K562 (cell line): ENCODE measurements at regions not wholly inside any gene's neighbourhood (a gene's known extent, or its start where the extent isn't known, plus 50 kb on each side); places are given as distances from the start of the nearest gene placed in this dataset.

ENCODE experiments used
- ATAC-seq: fragments of 200-7000 bp; cut with Tn5 transposase; 3 replicates; pipeline ENCODE4 v1.9.1; 2020; ENCODE audit warnings: moderate library complexity
- BruUV-seq: library from RNA; stranded (reverse); fragments of 400-500 nt; replicated peaks from 2 replicates; lab custom pipeline; 2021; lab: Mats Ljungman, UMichigan
- CTCF ChIA-PET: fragments of 300-600 bp; formaldehyde crosslinking; extraction: SDS; loops from one replicate; lab custom pipeline; 2021; ENCODE audit warnings: low intra/inter-chr PET ratio; lab: Yijun Ruan, JAX
- POLR2A ChIA-PET: fragments of 300-600, 350-650 bp; sonication (Branson Sonifier 250); formaldehyde crosslinking; extraction: SDS; loops from one replicate; lab custom pipeline; 2021; ENCODE audit warnings: antibody characterized with exemption, inconsistent platforms; lab: Yijun Ruan, JAX
- DNase-seq, 4 experiments: peaks; one replicate each; pipeline versions ENCODE4 v3.0.0 to v3.0.0-alpha.2; 2011 to 2018; ENCODE audit warnings: low spot score in 3 of 4, mixed read lengths in 3 of 4; ENCODE audit errors: extremely low read depth in 1 of 4
- FAIRE-seq: peaks from 2 replicates; lab custom pipeline; 2011; peaks lifted over from hg19 to GRCh38; lab: Jason Lieb, UNC
- H2AFZ ChIP-seq: 2 replicates; pipeline ENCODE4 v1.6.0; 2011; ENCODE audit warnings: low read depth, low read length, control low read depth, inconsistent platforms
- H3K27ac ChIP-seq: fragments of 200-600 bp; 3 replicates; pipeline ENCODE4 v1.8.0; 2011; ENCODE audit warnings: low read depth, mild to moderate bottlenecking, control low read depth, inconsistent platforms, low read length, moderate library complexity, mixed read lengths; ENCODE audit errors: extremely low read depth
- H3K27me3 ChIP-seq, 2 experiments: fragments of 300-600 bp in 1 of 2; 2 replicates in 1 of 2; 3 replicates in 1 of 2; pipeline versions ENCODE4 v1.6.0 to v1.8.0; 2011; ENCODE audit warnings: inconsistent platforms in 2 of 2, low read length in 2 of 2, mild to moderate bottlenecking in 1 of 2, mixed read lengths in 1 of 2, moderate library complexity in 1 of 2; ENCODE audit not compliant: control insufficient read depth in 2 of 2, insufficient read depth in 2 of 2
- H3K36me3 ChIP-seq: fragments of 300-600 bp; 3 replicates; pipeline ENCODE4 v1.8.0; 2011; ENCODE audit warnings: mild to moderate bottlenecking, low read length, inconsistent platforms; ENCODE audit not compliant: control insufficient read depth, insufficient read depth
- H3K4me1 ChIP-seq, 2 experiments: fragments of 200-600 bp in 1 of 2; replicated peaks in 1 of 2; 2 replicates in 1 of 2; 3 replicates in 1 of 2; pipeline versions ENCODE4 v1.5.1 to v1.8.0; 2011; ENCODE audit warnings: inconsistent platforms in 2 of 2, low read length in 2 of 2, mild to moderate bottlenecking in 1 of 2, mixed read lengths in 1 of 2, moderate library complexity in 1 of 2; ENCODE audit not compliant: control insufficient read depth in 2 of 2, insufficient read depth in 2 of 2
- H3K4me2 ChIP-seq: 2 replicates; pipeline ENCODE4 v1.6.1; 2011; ENCODE audit warnings: low read length, control low read depth, inconsistent platforms, mixed read lengths; ENCODE audit not compliant: insufficient read depth
- H3K4me3 ChIP-seq: fragments of 200-600 bp; sonication (generic), shearing (Covaris generic); 2 replicates; pipeline ENCODE4 v1.5.1; 2016; ENCODE audit warnings: control low read depth, inconsistent platforms
- H3K79me2 ChIP-seq: fragments of 200-600 bp; 3 replicates; pipeline ENCODE4 v1.8.0; 2011; ENCODE audit warnings: low read length, inconsistent platforms; ENCODE audit not compliant: control insufficient read depth, insufficient read depth
- H3K9ac ChIP-seq, 2 experiments: 2 replicates each; pipeline versions ENCODE4 v1.6.0 to v1.6.1; 2011; ENCODE audit warnings: low read depth in 2 of 2, low read length in 2 of 2, control low read depth in 1 of 2, inconsistent platforms in 1 of 2, mild to moderate bottlenecking in 1 of 2, mixed read lengths in 1 of 2; ENCODE audit not compliant: insufficient read depth in 1 of 2
- H3K9me1 ChIP-seq: one replicate; pipeline ENCODE4 v1.6.0; 2011; ENCODE audit warnings: inconsistent platforms, mild to moderate bottlenecking, low read length, moderate library complexity; ENCODE audit not compliant: control insufficient read depth, insufficient read depth
- H3K9me3 ChIP-seq: replicated peaks from 2 replicates; pipeline ENCODE4 v1.5.1; 2011; ENCODE audit warnings: low read depth, low read length, inconsistent platforms; ENCODE audit not compliant: control insufficient read depth, insufficient read depth
- H4K20me1 ChIP-seq: replicated peaks from 2 replicates; pipeline ENCODE4 v1.6.1; 2011; ENCODE audit warnings: low read length, inconsistent platforms, mixed read lengths; ENCODE audit not compliant: control insufficient read depth, insufficient read depth
- MECOM ChIP-seq: fragments of 250-450 bp; sonication (Bioruptor Pico); IDR thresholded peaks from 2 replicates; pipeline ENCODE4 v1.8.0; 2022; ENCODE audit warnings: inconsistent platforms
- U2AF1 ChIP-seq: fragments of 200-400 bp; formaldehyde crosslinking; optimal IDR thresholded peaks from 2 replicates; pipeline ENCODE3; 2017; ENCODE audit warnings: mild to moderate bottlenecking, low read depth, low read length, moderate library complexity
- ZBTB12 ChIP-seq: fragments of 250-450 bp; sonication (Bioruptor Pico); IDR thresholded peaks from 2 replicates; pipeline ENCODE4 v1.4.0; 2020
- ZNF551 ChIP-seq: fragments of 250-450 bp; sonication (Bioruptor Pico); IDR thresholded peaks from 2 replicates; pipeline ENCODE4 v1.5.0; 2021; ENCODE audit warnings: mild to moderate bottlenecking, moderate library complexity
- ZNF583 ChIP-seq: fragments of 250-450 bp; sonication (Bioruptor Pico); IDR thresholded peaks from 2 replicates; pipeline ENCODE4 v1.4.0; 2020
- WGBS: fragments of 100-300 bp; shearing (Covaris generic); methylation state at CpG from one replicate; pipeline ENCODE4 v1.1.6; 2016; ENCODE audit warnings: low coverage, mixed read lengths; ENCODE audit not compliant: insufficient coverage; ENCODE audit errors: missing lambda C conversion rate; 5-methylcytosine and 5-hydroxymethylcytosine counted together
- in situ Hi-C: fragments of 300-500 bp; cut with MboI; formaldehyde crosslinking; loops from 4 replicates; pipeline ENCODE4 v1.15.0; 2018; ENCODE audit warnings: inconsistent platforms, mixed read lengths
- intact Hi-C: fragments of 100-400 bp; cut with micrococcal nuclease; formaldehyde crosslinking; loops from 2 replicates; pipeline ENCODE4 v1.14.2; 2022
- TF ChIP-seq, protein P1 (sequence below): fragments of 250-450 bp; sonication (Bioruptor Pico); IDR thresholded peaks from 2 replicates; pipeline ENCODE4 v1.4.0; 2020

DNA sequence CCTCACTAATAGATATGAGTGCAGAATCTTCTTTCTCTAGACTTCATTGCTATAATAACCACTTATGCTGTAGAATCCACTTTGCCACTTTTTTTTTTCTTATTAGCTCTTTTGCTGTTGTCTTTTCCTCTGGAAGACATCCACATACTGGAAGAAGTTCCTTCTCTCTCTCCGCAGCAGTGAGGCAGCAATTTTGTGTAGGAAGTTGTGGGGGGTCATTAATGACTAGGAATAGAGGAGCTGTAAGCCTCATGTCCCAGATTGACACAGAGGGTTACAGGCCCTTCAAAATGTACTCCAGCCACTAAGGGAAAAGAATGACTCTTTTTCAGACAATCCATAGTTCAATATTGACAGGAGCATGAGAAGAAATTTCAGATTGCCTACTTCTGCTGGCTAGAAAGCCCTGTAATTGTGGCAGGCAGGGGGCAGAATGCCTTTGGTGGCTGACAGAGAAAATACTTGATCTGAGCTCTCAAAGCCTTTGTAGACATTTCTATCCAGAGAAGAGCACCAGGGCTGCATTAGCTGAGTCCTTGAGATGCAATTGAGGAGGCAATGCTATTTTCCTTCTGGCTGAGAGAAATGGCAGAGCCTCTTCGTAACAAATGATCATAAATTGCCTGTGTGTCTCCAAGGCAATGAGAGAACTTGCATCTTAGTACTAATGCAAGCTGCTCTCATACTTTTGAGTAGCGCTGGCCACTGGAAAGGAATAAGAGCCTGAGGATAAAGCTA is 856.2 kb downstream of the STIM2 start:
- Histone ChIP-seq H3K9ac (no peak overlapping the region), H3K36me3 (no peaks in the 10 kb centered on the region), H3K27ac (no peak overlapping the region), H2AFZ (no peak overlapping the region), H3K9me3 (no peaks in the 10 kb centered on the region), H3K27me3 (no peaks in the 10 kb centered on the region), H3K4me2 (no peak overlapping the region), H3K79me2 (no peaks in the 10 kb centered on the region), H3K4me1 (no peaks in the 10 kb centered on the region), H4K20me1 (no peaks in the 10 kb centered on the region), H3K9me1 (no peaks in the 10 kb centered on the region), H3K4me3 (no peak overlapping the region)
- no TSS peak for BruUV-seq
- ChIA-PET CTCF (no interaction called here), POLR2A (no interaction called here)
- 0% methylated on average over 2 of the region's 3 CpGs for WGBS
- TF ChIP-seq ZNF551 (CRISPR knock-in tag) (no peak), MECOM (CRISPR knock-in tag) (no peak), ZBTB12 (CRISPR knock-in tag) (no peak), U2AF1 (no peak), ZNF583 (CRISPR knock-in tag) (no peak)
- TF ChIP-seq, protein P1, sequence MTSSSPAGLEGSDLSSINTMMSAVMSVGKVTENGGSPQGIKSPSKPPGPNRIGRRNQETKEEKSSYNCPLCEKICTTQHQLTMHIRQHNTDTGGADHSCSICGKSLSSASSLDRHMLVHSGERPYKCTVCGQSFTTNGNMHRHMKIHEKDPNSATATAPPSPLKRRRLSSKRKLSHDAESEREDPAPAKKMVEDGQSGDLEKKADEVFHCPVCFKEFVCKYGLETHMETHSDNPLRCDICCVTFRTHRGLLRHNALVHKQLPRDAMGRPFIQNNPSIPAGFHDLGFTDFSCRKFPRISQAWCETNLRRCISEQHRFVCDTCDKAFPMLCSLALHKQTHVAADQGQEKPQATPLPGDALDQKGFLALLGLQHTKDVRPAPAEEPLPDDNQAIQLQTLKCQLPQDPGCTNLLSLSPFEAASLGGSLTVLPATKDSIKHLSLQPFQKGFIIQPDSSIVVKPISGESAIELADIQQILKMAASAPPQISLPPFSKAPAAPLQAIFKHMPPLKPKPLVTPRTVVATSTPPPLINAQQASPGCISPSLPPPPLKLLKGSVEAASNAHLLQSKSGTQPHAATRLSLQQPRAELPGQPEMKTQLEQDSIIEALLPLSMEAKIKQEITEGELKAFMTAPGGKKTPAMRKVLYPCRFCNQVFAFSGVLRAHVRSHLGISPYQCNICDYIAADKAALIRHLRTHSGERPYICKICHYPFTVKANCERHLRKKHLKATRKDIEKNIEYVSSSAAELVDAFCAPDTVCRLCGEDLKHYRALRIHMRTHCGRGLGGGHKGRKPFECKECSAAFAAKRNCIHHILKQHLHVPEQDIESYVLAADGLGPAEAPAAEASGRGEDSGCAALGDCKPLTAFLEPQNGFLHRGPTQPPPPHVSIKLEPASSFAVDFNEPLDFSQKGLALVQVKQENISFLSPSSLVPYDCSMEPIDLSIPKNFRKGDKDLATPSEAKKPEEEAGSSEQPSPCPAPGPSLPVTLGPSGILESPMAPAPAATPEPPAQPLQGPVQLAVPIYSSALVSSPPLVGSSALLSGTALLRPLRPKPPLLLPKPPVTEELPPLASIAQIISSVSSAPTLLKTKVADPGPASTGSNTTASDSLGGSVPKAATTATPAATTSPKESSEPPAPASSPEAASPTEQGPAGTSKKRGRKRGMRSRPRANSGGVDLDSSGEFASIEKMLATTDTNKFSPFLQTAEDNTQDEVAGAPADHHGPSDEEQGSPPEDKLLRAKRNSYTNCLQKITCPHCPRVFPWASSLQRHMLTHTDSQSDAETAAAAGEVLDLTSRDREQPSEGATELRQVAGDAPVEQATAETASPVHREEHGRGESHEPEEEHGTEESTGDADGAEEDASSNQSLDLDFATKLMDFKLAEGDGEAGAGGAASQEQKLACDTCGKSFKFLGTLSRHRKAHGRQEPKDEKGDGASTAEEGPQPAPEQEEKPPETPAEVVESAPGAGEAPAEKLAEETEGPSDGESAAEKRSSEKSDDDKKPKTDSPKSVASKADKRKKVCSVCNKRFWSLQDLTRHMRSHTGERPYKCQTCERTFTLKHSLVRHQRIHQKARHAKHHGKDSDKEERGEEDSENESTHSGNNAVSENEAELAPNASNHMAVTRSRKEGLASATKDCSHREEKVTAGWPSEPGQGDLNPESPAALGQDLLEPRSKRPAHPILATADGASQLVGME (CRISPR knock-in tag), result no peak
- intact Hi-C loops, result no loop called here
- FAIRE-seq (no peak), ATAC-seq (no peak), DNase-seq (no peak)
- in situ Hi-C loops, result no loop called here
